Left kidney (tissue), 1 donor: ENCODE measurements at regions not wholly inside any gene's neighbourhood (a gene's known extent, or its start where the extent isn't known, plus 50 kb on each side); places are given as distances from the start of the nearest gene placed in this dataset.
A peak's percentile ranks its signal among the peaks of the same experiment; 100 is the strongest.

Source experiments
- DNase-seq: peaks from one replicate; pipeline ENCODE4 v3.0.0-alpha.2; 2013

- no peak for DNase-seq
Measured at GRCh38 chr5:14983666-14984441, 112.3 kb upstream of the ANKH start.

DNA sequence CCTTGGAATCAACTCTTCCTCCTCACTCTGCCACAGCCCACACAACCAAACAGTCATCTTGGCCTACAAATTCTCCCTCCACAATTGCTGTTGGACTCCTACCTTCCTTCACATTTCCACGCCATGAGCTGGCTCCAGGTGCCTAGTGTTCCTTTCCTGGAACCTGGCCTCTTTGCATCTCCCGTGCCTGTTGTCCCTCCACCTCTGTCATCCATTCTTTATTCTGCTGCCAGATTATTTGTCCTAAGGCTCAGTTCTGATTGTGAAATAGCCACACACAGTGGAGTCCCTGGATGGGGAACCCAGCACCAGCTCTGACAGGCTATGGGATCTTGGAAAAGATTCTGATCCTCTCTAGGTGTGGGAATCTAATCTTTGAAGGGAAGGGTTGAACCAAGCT lies 109.1 kb upstream of the ANKH start:
- no peak for DNase-seq

DNA sequence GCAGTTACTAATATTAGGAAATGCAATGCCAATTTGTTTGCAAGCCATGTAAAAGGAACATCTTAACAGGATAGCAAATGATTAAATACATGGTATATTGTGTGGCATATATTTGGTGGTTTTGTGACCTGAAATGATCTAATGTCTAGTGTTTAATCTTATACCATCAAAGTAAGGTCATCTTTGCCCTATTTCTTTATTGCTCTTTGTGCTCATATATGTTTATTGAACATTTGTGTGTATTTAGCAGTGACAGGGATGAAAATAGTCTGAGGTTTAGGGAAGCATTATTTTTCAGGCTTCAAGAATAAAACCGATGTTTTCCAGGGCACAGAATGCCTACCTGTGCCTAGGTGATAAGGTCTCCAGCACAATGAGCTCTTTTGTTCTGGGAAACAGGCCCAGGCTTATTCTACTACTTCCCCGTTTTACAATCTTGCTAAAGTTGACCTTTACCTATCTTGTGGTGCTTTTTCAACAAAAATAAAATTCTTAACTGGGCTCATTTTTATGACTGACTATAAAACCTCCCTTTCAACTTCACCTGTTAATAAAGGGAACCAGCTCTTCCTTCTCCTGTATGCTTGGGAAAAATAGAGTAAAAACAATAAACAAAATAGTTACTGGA lies 105.6 kb upstream of the ANKH start:
- DNase-seq: no peak

DNA sequence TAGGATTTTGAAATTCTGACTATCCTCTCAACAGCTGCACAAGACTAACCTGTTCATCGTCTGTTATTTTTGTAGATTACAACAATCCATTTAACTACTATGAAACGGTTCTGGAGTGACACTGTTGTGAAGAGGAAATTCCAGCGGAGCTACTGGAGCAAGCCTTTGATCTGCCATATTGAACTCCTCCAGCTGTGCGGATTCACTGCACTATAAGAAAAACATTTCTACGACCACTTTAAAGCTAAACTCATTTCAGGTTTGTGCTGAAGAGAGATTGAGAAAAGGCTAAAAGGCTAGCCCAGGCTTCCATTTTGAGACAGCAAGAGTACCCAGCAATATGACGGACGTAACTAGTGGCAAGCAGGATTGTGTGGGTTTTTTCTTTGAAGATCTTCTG lies 104.9 kb upstream of the ANKH start:
- DNase-seq: peak; percentile 13

DNA sequence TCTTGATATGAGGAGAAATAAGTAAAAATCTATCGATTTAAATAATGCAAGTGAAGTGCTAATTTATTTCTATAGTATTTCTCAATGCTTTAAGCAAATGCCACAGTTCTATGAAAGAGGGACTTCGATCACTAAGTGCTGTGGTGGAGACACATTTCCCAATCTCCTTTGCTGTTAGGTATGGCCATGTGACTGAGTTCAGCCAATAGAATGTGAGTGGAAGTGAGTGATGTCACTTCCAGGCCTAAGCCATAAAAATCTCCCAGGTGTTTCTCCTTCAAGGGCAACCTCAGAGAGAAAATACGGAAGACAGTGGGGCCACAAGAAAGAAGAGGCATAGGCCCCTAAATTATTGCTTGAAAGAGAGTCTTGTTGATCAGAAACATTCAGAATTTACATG lies 100.3 kb upstream of the ANKH start:
- DNase-seq: no peak

- DNase-seq: no peak
Measured at GRCh38 chr5:14968796-14969195, 97.2 kb upstream of the ANKH start.

DNA sequence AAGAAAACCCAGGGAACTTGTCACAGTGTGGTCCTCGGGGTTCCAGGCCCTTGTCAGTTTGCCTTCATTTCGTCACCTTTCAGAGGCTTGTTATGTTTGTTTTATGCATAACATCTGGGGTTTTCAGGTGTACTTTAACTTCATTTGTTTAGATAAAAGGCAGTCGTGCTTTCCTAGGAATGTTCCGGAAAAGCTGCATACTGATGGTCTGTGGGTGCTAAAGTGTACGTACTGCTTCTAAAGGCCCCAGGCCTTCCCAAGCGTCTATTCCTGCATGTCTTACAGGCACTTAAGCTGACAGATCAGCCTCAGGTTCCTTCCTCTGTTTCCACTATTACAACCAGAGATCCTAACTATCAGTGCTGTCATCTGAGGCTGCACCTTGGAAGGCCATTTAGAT lies 95.6 kb upstream of the ANKH start:
- DNase-seq: no peak

DNA sequence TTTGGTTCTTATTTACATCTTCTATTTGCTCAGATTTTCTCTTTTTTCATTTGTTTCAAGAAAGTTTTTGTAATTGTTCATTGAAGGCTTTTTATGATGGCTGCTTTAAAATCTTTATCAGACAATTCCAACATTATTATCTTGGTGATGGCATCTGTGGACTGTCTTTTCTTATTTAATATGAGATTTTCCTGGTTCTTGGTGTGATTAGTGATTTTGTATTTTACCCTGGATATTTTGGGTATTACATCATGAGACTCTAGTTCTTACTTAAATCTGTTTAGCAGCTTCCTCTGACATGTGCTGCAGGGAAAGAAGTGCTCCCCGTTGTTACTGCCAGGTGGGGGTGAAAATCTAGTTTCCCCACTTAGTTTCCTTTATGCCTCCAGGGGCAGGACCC lies 94.2 kb upstream of the ANKH start:
- no peak for DNase-seq

GRCh38 chr5:14962604-14963003 lies 91.0 kb upstream of the ANKH start:
- no peak for DNase-seq

GRCh38 chr5:14960120-14960462 lies 88.5 kb upstream of the ANKH start:
- no peak for DNase-seq

DNA sequence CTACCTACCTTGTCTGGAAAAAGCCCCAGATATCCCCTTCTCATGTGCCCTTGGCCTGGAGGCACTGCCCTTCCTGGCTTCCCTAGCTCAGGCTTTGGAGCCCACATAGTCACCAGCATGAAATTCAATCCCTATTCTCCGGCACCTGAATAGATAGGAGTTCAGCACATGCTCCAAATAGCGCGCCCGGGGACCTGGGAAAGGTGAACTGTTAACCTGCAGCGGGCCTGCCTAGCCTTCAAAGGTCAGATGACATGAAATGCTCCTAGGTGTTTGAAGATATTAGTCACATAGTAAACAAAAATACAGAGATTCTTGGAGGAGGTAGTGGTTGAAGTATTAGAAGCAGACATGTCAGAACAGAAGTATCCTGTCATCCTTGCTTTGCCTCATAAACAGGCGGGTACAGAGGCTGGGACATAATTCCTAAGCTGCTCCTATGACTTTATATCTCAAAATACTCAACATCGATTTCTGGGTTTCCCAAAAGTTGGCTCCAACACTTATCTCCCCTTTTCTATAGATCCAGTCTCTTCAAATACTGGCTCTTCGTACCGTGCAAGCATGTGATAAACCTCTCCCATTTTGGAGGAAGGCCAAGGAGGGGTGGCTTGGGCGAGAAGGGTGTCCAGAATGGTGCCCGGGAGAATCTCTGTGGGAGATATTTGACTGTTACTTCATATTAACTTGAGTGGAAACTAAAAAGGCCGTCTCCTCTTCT lies 88.0 kb upstream of the ANKH start:
- no peak for DNase-seq

DNA sequence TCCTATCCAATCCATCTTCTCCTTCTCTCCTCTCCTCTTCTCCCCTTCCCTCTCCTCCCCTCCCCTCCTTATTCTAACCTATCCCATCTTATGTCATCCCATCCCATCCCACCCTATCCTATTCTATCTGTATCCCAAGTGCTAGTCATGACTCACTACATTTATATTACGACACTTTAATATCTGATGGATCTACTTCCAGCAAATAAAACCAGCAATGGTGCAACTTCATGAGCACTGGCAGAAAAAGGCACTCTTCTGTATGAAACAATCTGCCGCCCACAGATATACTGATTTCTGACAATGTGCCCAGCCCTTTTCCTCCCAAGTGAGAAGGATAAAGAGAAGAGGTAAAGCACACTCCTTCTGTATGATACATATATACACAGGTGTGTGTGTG lies 86.6 kb upstream of the ANKH start:
- DNase-seq: no peak

GRCh38 chr5:14956423-14957046 lies 85.0 kb upstream of the ANKH start:
- no peak for DNase-seq

- DNase-seq: no peak
Measured at GRCh38 chr5:14954616-14955343, 83.2 kb upstream of the ANKH start.

DNA sequence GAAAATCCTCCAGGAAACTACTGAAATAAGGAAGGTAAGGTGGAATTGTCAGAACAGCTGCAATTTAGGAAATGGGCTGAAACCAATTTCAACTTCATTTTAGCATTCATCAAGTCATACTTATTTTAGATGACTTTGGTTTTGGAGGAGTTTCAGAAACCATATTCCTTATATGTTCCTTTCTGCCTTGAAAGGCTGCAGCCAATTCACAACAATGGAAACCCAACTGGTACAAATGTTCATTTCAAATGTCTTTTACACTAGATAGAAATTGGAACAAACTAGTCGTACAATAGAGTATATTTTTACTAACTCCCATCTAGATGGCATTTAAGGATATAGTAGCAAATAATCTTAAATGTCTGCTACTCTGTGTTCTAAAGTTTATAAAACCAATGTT lies 82.6 kb upstream of the ANKH start:
- DNase-seq: no peak

DNA sequence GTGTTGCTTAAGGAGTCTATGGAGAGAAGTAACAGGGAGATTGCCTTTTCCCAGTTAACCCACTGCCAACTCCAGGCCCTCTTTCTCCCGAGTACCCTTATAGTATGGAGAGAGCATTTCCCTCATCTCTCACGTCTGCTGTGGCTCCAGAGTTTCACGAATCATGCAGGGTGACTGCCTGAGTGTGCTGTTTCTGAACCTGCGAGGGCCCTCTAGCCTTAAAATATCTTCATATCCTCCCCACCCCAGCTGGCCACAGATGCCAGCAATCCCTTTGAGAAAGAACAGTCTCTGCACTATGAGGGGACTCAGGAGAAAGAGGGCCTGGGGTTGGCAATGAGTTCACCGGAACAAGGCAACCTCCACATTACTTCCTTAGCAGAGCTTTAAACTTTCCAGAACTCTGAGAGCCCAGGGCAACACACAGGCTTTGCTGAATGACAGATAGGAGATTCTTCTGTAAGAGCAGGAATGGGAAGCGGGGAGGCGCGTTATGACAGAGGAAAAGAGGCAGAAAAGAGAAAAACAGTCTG lies 81.6 kb upstream of the ANKH start:
- DNase-seq: no peak

- DNase-seq: no peak
Measured at GRCh38 chr5:14948383-14948782, 76.8 kb upstream of the ANKH start.

- no peak for DNase-seq
Measured at GRCh38 chr5:14946815-14947620, 75.4 kb upstream of the ANKH start.

DNA sequence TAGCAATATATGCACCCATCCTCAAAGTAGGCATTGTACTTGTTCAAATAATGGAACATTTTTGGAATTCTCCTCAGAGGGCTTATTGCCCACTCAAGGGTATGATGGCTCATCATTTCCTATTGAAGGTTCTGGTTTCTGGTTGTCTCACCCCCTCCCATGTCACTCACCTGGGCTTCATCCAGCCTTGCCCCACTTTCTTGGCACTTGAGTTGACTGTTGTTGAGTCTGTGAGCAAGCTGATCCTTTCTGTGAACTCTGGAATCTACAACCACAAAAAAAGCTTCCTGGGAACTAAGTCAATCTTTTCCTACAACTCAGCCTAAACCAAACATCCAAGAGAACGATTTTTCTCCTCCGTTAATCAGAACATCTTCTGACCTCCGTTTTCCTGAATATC lies 73.9 kb upstream of the ANKH start:
- DNase-seq: no peak

DNA sequence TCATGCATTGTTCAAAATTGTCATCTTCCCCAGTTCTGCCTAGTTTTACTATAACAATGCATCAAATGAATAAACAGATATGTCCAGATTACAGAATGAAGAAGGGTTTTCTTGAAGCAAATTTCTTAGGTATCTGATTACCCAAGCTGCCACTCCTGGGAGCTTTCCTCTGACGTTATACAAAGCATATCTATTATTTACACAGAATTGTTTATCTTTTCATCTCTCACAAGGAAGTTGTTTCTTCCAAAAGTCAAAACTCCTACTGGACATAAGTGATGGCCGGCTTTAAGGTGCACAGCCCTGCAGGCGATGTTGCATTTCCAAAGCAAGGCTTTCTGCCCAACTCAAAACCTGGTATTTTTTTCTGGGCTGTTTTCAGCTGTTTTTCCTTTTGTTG lies 73.4 kb upstream of the ANKH start:
- no peak for DNase-seq

GRCh38 chr5:14944350-14944739 lies 72.8 kb upstream of the ANKH start:
- DNase-seq: no peak
